Stimulated activated CD8-positive, alpha-beta memory T cell treated with anti-CD3 and anti-CD28 coated beads, Interleukin-15, amount 100 ng/mL, for 48 hours (primary cell): ENCODE measurements at regions not wholly inside any gene's neighbourhood (a gene's known extent, or its start where the extent isn't known, plus 50 kb on each side); places are given as distances from the start of the nearest gene placed in this dataset.

Experiments
- DNase-seq, 2 donors: peaks; one replicate each; pipeline ENCODE4 v3.0.0-alpha.2; 2020; ENCODE audit warnings: low read depth in 2 of 2

GRCh38 chr4:63505714-63506460, 903.4 kb downstream of the TECRL start:
- DNase-seq, result no peak

- DNase-seq, result no peak
Measured at GRCh38 chr4:63493265-63493664, 916.0 kb downstream of the TECRL start.

- no peak for DNase-seq
Measured at GRCh38 chr4:63492515-63492914, 916.7 kb downstream of the TECRL start.

- DNase-seq, result no peak
Measured at GRCh38 chr4:63464393-63464792, 944.9 kb downstream of the TECRL start.

- DNase-seq, result no peak
Measured at GRCh38 chr4:63460075-63460474, 949.2 kb downstream of the TECRL start.

GRCh38 chr4:63459329-63459728, 949.9 kb downstream of the TECRL start:
- no peak for DNase-seq

GRCh38 chr4:63458010-63458409, 951.2 kb downstream of the TECRL start:
- no peak for DNase-seq

GRCh38 chr4:63440236-63440635, 969.0 kb downstream of the TECRL start:
- no peak for DNase-seq

- DNase-seq, result no peak
Measured at GRCh38 chr4:63430105-63430504, 979.1 kb downstream of the TECRL start.

- no peak for DNase-seq
Measured at GRCh38 chr4:63396269-63396668, 1013.0 kb downstream of the TECRL start.

GRCh38 chr4:63393544-63393943, 1015.7 kb downstream of the TECRL start:
- DNase-seq, result no peak

- no peak for DNase-seq
Measured at GRCh38 chr4:63379750-63380522, 1029.3 kb downstream of the TECRL start.

- no peak for DNase-seq
Measured at GRCh38 chr4:63371001-63371400, 1038.2 kb downstream of the TECRL start.

GRCh38 chr4:63361628-63362027, 1047.6 kb downstream of the TECRL start:
- no peak for DNase-seq

- no peak for DNase-seq
Measured at GRCh38 chr4:63361066-63361465, 1048.2 kb downstream of the TECRL start.

- no peak for DNase-seq
Measured at GRCh38 chr4:63349674-63350025, 1059.6 kb downstream of the TECRL start.

GRCh38 chr4:63348735-63349673, 1060.2 kb downstream of the TECRL start:
- no peak for DNase-seq

- DNase-seq, result no peak
Measured at GRCh38 chr4:63325140-63325539, 1084.1 kb downstream of the TECRL start.

- no peak for DNase-seq
Measured at GRCh38 chr4:63316633-63317032, 1092.6 kb downstream of the TECRL start.

- no peak for DNase-seq
Measured at GRCh38 chr4:63315651-63316050, 1093.6 kb downstream of the TECRL start.

GRCh38 chr4:63308697-63309096, 1100.6 kb downstream of the TECRL start:
- no peak for DNase-seq

- no peak for DNase-seq
Measured at GRCh38 chr4:63302792-63303191, 1106.5 kb downstream of the TECRL start.
